DOHH2 (cell line): ENCODE measurements at regions not wholly inside any gene's neighbourhood (a gene's known extent, or its start where the extent isn't known, plus 50 kb on each side); places are given as distances from the start of the nearest gene placed in this dataset.

Experiments used
- EZH2phosphoT487 ChIP-seq: fragments of 200-600 bp; sonication (generic); IDR thresholded peaks from 2 replicates; pipeline ENCODE4 v1.6.1; 2017; ENCODE audit warnings: borderline replicate concordance, mild to moderate bottlenecking, antibody characterized with exemption, low read length, moderate library complexity, mixed read lengths
- TF ChIP-seq, protein P1 (sequence below): fragments of 200-600 bp; sonication (generic); IDR thresholded peaks from one replicate; pipeline ENCODE4 v1.5.1; 2014; ENCODE audit warnings: antibody characterized with exemption, mild to moderate bottlenecking, low read depth, low read length; ENCODE audit not compliant: poor library complexity, severe bottlenecking

DNA sequence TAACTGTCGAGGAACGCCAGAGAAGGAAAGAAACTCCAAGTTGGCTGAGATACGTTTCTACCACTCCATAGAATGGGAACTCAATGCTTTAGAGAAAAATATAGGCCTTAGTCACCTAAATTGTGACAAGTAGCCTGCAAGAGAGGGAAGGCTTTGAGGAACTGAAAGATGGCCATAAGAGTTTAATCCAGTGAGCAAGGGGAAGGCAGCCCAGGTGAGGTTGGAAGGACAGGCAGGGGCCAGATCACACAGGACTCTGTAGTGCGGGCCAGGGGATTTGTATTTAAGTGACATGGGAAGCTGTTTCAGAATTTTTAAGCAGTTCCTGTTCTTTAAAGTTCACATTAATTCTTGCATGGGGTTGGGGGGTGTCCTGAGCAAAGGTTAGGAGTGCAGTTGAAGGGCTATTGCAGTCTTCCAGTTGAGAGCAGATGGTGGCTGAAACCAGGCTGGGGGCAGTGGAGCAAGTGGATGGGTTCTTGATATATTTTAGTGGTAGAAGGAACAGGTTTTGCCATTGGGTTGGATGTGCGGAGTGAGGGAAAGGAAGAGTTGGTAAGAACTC lies 138.9 kb upstream of the PELI1 start:
- TF ChIP-seq, protein P1, sequence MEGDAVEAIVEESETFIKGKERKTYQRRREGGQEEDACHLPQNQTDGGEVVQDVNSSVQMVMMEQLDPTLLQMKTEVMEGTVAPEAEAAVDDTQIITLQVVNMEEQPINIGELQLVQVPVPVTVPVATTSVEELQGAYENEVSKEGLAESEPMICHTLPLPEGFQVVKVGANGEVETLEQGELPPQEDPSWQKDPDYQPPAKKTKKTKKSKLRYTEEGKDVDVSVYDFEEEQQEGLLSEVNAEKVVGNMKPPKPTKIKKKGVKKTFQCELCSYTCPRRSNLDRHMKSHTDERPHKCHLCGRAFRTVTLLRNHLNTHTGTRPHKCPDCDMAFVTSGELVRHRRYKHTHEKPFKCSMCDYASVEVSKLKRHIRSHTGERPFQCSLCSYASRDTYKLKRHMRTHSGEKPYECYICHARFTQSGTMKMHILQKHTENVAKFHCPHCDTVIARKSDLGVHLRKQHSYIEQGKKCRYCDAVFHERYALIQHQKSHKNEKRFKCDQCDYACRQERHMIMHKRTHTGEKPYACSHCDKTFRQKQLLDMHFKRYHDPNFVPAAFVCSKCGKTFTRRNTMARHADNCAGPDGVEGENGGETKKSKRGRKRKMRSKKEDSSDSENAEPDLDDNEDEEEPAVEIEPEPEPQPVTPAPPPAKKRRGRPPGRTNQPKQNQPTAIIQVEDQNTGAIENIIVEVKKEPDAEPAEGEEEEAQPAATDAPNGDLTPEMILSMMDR, result no peak
- no peak for TF ChIP-seq EZH2phosphoT487
